ENCODE measurements at regions not wholly inside any gene's neighbourhood (a gene's known extent, or its start where the extent isn't known, plus 50 kb on each side); places are given as distances from the start of the nearest gene placed in this dataset.

GRCh38 chr10:64859911-64860310 lies 1338.7 kb downstream of the REEP3 start:
- no peaks in the 10 kb centered on the region for H3K27me3 Mint-ChIP-seq

DNA sequence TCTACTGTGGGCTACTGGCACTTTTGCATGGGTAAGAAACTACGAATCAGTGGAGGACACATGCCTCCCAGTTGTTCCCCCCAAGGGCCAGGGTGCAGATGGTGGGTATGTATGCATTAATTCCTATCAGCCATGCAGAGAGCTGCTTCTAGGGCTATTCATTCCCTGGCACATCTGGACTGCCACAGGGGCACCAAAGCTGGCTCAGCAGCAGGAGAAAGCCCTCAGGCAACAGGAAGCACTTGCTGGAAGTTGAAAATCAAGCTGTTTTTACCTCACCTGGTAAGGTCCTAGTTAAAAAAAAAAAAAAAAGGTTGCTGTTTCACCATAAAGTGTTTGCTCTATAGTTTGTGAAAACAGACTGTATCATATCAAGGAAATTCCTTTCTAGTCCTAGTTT lies 1342.6 kb downstream of the REEP3 start:
- no peaks in the 10 kb centered on the region for H3K36me3 Mint-ChIP-seq
- no peak overlapping the region for H3K4me3 Mint-ChIP-seq
- ATAC-seq (ENCODE audit: low read depth in 2 of 2) (no peak), DNase-seq (no peak)
- Histone ChIP-seq H3K36me3 (ENCODE audit: control insufficient read depth, insufficient read depth, low read length) (no peaks in the 10 kb centered on the region), H3K4me1 (ENCODE audit: control insufficient read depth, insufficient read depth, low read length, poor library complexity, severe bottlenecking) (no peaks in the 10 kb centered on the region), H3K9me3 (ENCODE audit: control insufficient read depth in 2 of 2, low read length in 2 of 2) (no peaks in the 10 kb centered on the region), H3K4me3 (ENCODE audit: low read depth, low read length) (no peak overlapping the region), H3K27me3 (ENCODE audit: control insufficient read depth, insufficient read depth, low read length) (no peaks in the 10 kb centered on the region), H3K27ac (ENCODE audit: insufficient read depth, low read length, poor library complexity, severe bottlenecking) (no peak overlapping the region)
- peaks cover 0 to 14% (median 2%) of the 10 kb centered on the region in 7 donors for H3K9me3 Mint-ChIP-seq
- H3K4me1 Mint-ChIP-seq, result no peaks in the 10 kb centered on the region
- no peaks in the 10 kb centered on the region for H3K27me3 Mint-ChIP-seq
- H3K27ac Mint-ChIP-seq, result no peak overlapping the region

More at GRCh38 chr10:64859911-64860310, 1338.7 kb downstream of the REEP3 start:
- no peaks in the 10 kb centered on the region for H3K36me3 ChIP-seq (ENCODE audit: control insufficient read depth, insufficient read depth, low read length)
- no peaks in the 10 kb centered on the region for H3K9me3 ChIP-seq (ENCODE audit: control insufficient read depth in 2 of 2, low read length in 2 of 2)
- no peak overlapping the region for H3K4me3 Mint-ChIP-seq
- no peaks in the 10 kb centered on the region for H3K4me1 ChIP-seq (ENCODE audit: control insufficient read depth, insufficient read depth, low read length, poor library complexity, severe bottlenecking)
- no peaks in the 10 kb centered on the region for H3K4me1 Mint-ChIP-seq
- DNase-seq (no peak), ATAC-seq (ENCODE audit: low read depth in 2 of 2) (no peak)
- peaks cover 0 to 18% (median 2%) of the 10 kb centered on the region in 7 donors for H3K9me3 Mint-ChIP-seq
- no peaks in the 10 kb centered on the region for H3K27me3 ChIP-seq (ENCODE audit: control insufficient read depth, insufficient read depth, low read length)
- no peak overlapping the region for H3K27ac ChIP-seq (ENCODE audit: insufficient read depth, low read length, poor library complexity, severe bottlenecking)
- no peak overlapping the region for H3K4me3 ChIP-seq (ENCODE audit: low read depth, low read length)
- H3K36me3 Mint-ChIP-seq, result no peaks in the 10 kb centered on the region
- H3K27ac Mint-ChIP-seq, result no peak overlapping the region

DNA sequence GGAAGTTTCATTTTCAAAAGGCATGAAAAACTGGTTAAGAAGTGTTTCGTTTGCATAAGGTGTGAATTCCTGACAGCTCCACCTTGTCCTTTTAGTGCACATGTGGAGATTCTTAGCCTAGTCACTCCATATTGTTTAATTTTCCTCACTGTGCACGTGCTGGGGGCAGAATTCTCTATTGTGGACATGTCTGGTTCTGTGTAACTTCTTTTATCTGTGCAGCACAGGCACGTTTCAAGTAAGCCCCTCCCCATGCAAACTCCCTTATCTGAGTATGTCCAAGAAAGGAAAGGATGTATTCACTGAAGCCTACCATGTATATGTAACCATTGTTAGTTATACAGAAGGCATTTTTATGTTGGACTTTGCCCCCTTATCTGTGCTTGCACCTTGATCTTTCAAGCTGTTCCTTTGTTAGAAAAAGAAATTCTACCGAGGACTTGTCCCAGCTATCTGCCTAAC lies 1346.3 kb downstream of the REEP3 start:
- Mint-ChIP-seq H3K4me1 (no peaks in the 10 kb centered on the region), H3K9me3 (peaks cover 0 to 16% (median 4%) of the 10 kb centered on the region in 7 donors), H3K4me3 (no peak overlapping the region), H3K36me3 (no peaks in the 10 kb centered on the region), H3K27me3 (no peaks in the 10 kb centered on the region), H3K27ac (peak overlapping the region in 1 of 3 donors; percentile 61)
- H3K27ac ChIP-seq (ENCODE audit: insufficient read depth, low read length, poor library complexity, severe bottlenecking), result no peak overlapping the region
- DNase-seq (no peak), ATAC-seq (ENCODE audit: low read depth in 2 of 2) (no peak)
- H3K36me3 ChIP-seq (ENCODE audit: control insufficient read depth, insufficient read depth, low read length), result no peaks in the 10 kb centered on the region
- no peak overlapping the region for H3K4me3 ChIP-seq (ENCODE audit: low read depth, low read length)
- H3K27me3 ChIP-seq (ENCODE audit: control insufficient read depth, insufficient read depth, low read length), result no peaks in the 10 kb centered on the region
- no peaks in the 10 kb centered on the region for H3K4me1 ChIP-seq (ENCODE audit: control insufficient read depth, insufficient read depth, low read length, poor library complexity, severe bottlenecking)
- H3K9me3 ChIP-seq (ENCODE audit: control insufficient read depth in 2 of 2, low read length in 2 of 2), result peaks cover 0 to 2% of the 10 kb centered on the region in 2 experiments

DNA sequence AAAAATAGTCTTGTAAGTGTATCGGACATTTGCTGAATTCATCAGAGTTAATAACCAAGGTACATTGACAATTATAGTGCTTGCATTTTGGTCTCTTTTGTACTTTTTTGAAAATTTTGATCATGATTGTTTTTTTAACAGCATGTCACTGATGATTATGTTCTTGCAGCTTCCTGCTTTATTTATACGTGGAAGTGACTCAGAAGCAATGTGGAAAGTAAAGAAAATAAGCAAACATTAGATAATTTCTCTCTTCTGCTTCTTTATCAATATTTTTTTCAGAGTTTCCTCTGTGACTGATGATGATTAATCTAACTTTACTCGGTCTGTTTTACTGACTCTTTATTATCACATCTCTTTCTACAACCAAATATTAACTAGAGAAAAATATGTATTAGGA lies 1351.9 kb downstream of the REEP3 start:
- Mint-ChIP-seq H3K36me3 (no peaks in the 10 kb centered on the region), H3K27me3 (no peaks in the 10 kb centered on the region), H3K4me3 (no peak overlapping the region), H3K9me3 (peaks cover 0 to 20% (median 4%) of the 10 kb centered on the region in 7 donors), H3K27ac (no peak overlapping the region), H3K4me1 (peaks cover 0 to 2% (median 0%) of the 10 kb centered on the region in 4 donors)
- Histone ChIP-seq H3K27ac (ENCODE audit: insufficient read depth, low read length, poor library complexity, severe bottlenecking) (no peak overlapping the region), H3K4me1 (ENCODE audit: control insufficient read depth, insufficient read depth, low read length, poor library complexity, severe bottlenecking) (no peaks in the 10 kb centered on the region), H3K9me3 (ENCODE audit: control insufficient read depth in 2 of 2, low read length in 2 of 2) (peaks cover 0 to 2% of the 10 kb centered on the region in 2 experiments), H3K4me3 (ENCODE audit: low read depth, low read length) (no peak overlapping the region), H3K36me3 (ENCODE audit: control insufficient read depth, insufficient read depth, low read length) (no peaks in the 10 kb centered on the region), H3K27me3 (ENCODE audit: control insufficient read depth, insufficient read depth, low read length) (no peaks in the 10 kb centered on the region)
- no peak for ATAC-seq (ENCODE audit: low read depth in 2 of 2)
- DNase-seq, result no peak

- Histone ChIP-seq H3K4me1 (ENCODE audit: control insufficient read depth, insufficient read depth, low read length, poor library complexity, severe bottlenecking) (no peaks in the 10 kb centered on the region), H3K9me3 (ENCODE audit: control insufficient read depth in 2 of 2, low read length in 2 of 2) (peaks cover 0 to 2% of the 10 kb centered on the region in 2 experiments), H3K27me3 (ENCODE audit: control insufficient read depth, insufficient read depth, low read length) (no peaks in the 10 kb centered on the region), H3K27ac (ENCODE audit: insufficient read depth, low read length, poor library complexity, severe bottlenecking) (no peak overlapping the region), H3K36me3 (ENCODE audit: control insufficient read depth, insufficient read depth, low read length) (no peaks in the 10 kb centered on the region), H3K4me3 (ENCODE audit: low read depth, low read length) (no peak overlapping the region)
- Mint-ChIP-seq H3K27me3 (no peaks in the 10 kb centered on the region), H3K9me3 (peaks cover 0 to 20% (median 4%) of the 10 kb centered on the region in 7 donors), H3K4me1 (peaks cover 0 to 2% (median 0%) of the 10 kb centered on the region in 4 donors), H3K36me3 (no peaks in the 10 kb centered on the region), H3K27ac (no peak overlapping the region), H3K4me3 (no peak overlapping the region)
- DNase-seq, result no peak
- no peak for ATAC-seq (ENCODE audit: low read depth in 2 of 2)
Observed at GRCh38 chr10:64873959-64874358, 1352.8 kb downstream of the REEP3 start.

GRCh38 chr10:64880546-64880945 lies 1359.3 kb downstream of the REEP3 start:
- Histone ChIP-seq H3K27me3 (ENCODE audit: control insufficient read depth, insufficient read depth, low read length) (no peaks in the 10 kb centered on the region), H3K36me3 (ENCODE audit: control insufficient read depth, insufficient read depth, low read length) (no peaks in the 10 kb centered on the region), H3K4me1 (ENCODE audit: control insufficient read depth, insufficient read depth, low read length, poor library complexity, severe bottlenecking) (no peaks in the 10 kb centered on the region), H3K27ac (ENCODE audit: insufficient read depth, low read length, poor library complexity, severe bottlenecking) (no peak overlapping the region), H3K9me3 (ENCODE audit: control insufficient read depth in 2 of 2, low read length in 2 of 2) (no peaks in the 10 kb centered on the region), H3K4me3 (ENCODE audit: low read depth, low read length) (no peak overlapping the region)
- DNase-seq, result no peak
- Mint-ChIP-seq H3K4me1 (no peaks in the 10 kb centered on the region), H3K27ac (no peak overlapping the region), H3K9me3 (peaks cover 0 to 9% (median 3%) of the 10 kb centered on the region in 7 donors), H3K36me3 (no peaks in the 10 kb centered on the region), H3K27me3 (no peaks in the 10 kb centered on the region), H3K4me3 (no peak overlapping the region)
- no peak for ATAC-seq (ENCODE audit: low read depth in 2 of 2)

GRCh38 chr10:64881257-64881656 lies 1360.1 kb downstream of the REEP3 start:
- Histone ChIP-seq H3K4me1 (ENCODE audit: control insufficient read depth, insufficient read depth, low read length, poor library complexity, severe bottlenecking) (no peaks in the 10 kb centered on the region), H3K27me3 (ENCODE audit: control insufficient read depth, insufficient read depth, low read length) (no peaks in the 10 kb centered on the region), H3K27ac (ENCODE audit: insufficient read depth, low read length, poor library complexity, severe bottlenecking) (no peak overlapping the region), H3K4me3 (ENCODE audit: low read depth, low read length) (no peak overlapping the region), H3K36me3 (ENCODE audit: control insufficient read depth, insufficient read depth, low read length) (no peaks in the 10 kb centered on the region), H3K9me3 (ENCODE audit: control insufficient read depth in 2 of 2, low read length in 2 of 2) (no peaks in the 10 kb centered on the region)
- ATAC-seq (ENCODE audit: low read depth in 2 of 2) (no peak), DNase-seq (no peak)
- H3K27ac Mint-ChIP-seq, result no peak overlapping the region
- no peaks in the 10 kb centered on the region for H3K4me1 Mint-ChIP-seq
- H3K27me3 Mint-ChIP-seq, result no peaks in the 10 kb centered on the region
- no peak overlapping the region for H3K4me3 Mint-ChIP-seq
- no peaks in the 10 kb centered on the region for H3K36me3 Mint-ChIP-seq
- peaks cover 3 to 9% (median 5%) of the 10 kb centered on the region in 7 donors for H3K9me3 Mint-ChIP-seq

DNA sequence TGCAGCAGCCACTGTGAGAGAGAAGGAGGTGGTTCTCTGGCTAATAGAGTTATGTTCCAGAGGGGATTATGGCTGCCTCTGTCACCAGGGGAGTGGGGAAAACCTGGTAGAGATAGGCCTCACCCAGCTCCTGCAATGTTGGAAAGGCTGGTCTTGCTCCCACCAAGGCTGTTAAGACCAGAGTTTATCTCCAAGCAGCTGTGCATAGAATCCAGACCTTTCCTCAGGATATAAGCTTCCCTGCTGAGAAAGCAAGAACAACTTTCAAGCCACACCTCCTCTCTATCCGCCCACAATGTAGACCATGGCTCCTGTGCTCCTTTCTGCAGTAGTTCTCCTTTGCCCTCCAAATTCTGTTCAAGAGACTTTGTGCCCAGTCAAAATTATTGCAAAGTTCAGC lies 1375.4 kb downstream of the REEP3 start:
- Histone ChIP-seq H3K27ac (ENCODE audit: insufficient read depth, low read length, poor library complexity, severe bottlenecking) (no peak overlapping the region), H3K36me3 (ENCODE audit: control insufficient read depth, insufficient read depth, low read length) (no peaks in the 10 kb centered on the region), H3K9me3 (ENCODE audit: control insufficient read depth in 2 of 2, low read length in 2 of 2) (peaks cover 2 to 7% of the 10 kb centered on the region in 2 experiments), H3K4me1 (ENCODE audit: control insufficient read depth, insufficient read depth, low read length, poor library complexity, severe bottlenecking) (no peaks in the 10 kb centered on the region), H3K4me3 (ENCODE audit: low read depth, low read length) (no peak overlapping the region), H3K27me3 (ENCODE audit: control insufficient read depth, insufficient read depth, low read length) (no peaks in the 10 kb centered on the region)
- Mint-ChIP-seq H3K4me3 (no peak overlapping the region), H3K9me3 (peaks cover 2 to 33% (median 6%) of the 10 kb centered on the region in 7 donors), H3K27me3 (no peaks in the 10 kb centered on the region), H3K4me1 (no peaks in the 10 kb centered on the region), H3K36me3 (no peaks in the 10 kb centered on the region), H3K27ac (no peak overlapping the region)
- DNase-seq (no peak), ATAC-seq (ENCODE audit: low read depth in 2 of 2) (no peak)
